ENCODE measurements at regions not wholly inside any gene's neighbourhood (a gene's known extent, or its start where the extent isn't known, plus 50 kb on each side); places are given as distances from the start of the nearest gene placed in this dataset.

- no peak for TF ChIP-seq CTCF (IDR thresholded peaks at IDR 0.05; ENCODE audit: low read length)
- TF ChIP-seq EZH2 (IDR thresholded peaks at IDR 0.05; ENCODE audit: borderline replicate concordance, low read length): no peak
These were observed 1457.0 kb downstream of the MAT2B start for GRCh38 chr5:164962329-164962961.
